ENCODE measurements at regions not wholly inside any gene's neighbourhood (a gene's known extent, or its start where the extent isn't known, plus 50 kb on each side); places are given as distances from the start of the nearest gene placed in this dataset.

- no peak overlapping the region for H3K4me2 ChIP-seq (replicated peaks; ENCODE audit: extremely low read depth, low read length, poor library complexity, severe bottlenecking)
- no peak overlapping the region for H3K4me3 ChIP-seq (replicated peaks in 1 of 3; ENCODE audit: low read depth in 2 of 3, low read length in 3 of 3)
- no peaks in the 10 kb centered on the region for H3K36me3 ChIP-seq (replicated peaks in 1 of 2; ENCODE audit: control insufficient read depth in 1 of 2, insufficient read depth in 2 of 2, low read length in 2 of 2)
- Mint-ChIP-seq H3K4me3 (no peak overlapping the region), H3K4me1 (peaks cover 4% of the 10 kb centered on the region), H3K9me3 (peaks cover 0 to 8% (median 4%) of the 10 kb centered on the region in 7 donors), H3K27me3 (ENCODE audit: low read depth in 3 of 3) (peaks cover 0 to 13% (median 6%) of the 10 kb centered on the region in 3 donors), H3K36me3 (no peaks in the 10 kb centered on the region), H3K27ac (no peak overlapping the region)
- no peak for TF ChIP-seq CTCF (IDR thresholded peaks at IDR 0.05)
- intact Hi-C loops (cut with micrococcal nuclease), result no loop called here
- no peaks in the 10 kb centered on the region for H3K4me1 ChIP-seq (ENCODE audit: control insufficient read depth in 1 of 2, insufficient read depth in 2 of 2, low read length in 2 of 2)
- no peak overlapping the region for H3K9ac ChIP-seq (ENCODE audit: insufficient read depth, low read length, poor library complexity, severe bottlenecking)
- no peaks in the 10 kb centered on the region for H3K79me2 ChIP-seq (ENCODE audit: insufficient read depth, low read length)
- no peaks in the 10 kb centered on the region for H3K9me3 ChIP-seq (replicated peaks in 1 of 2; ENCODE audit: control insufficient read depth in 1 of 2, insufficient read depth in 1 of 2, low read length in 2 of 2)
- no peaks in the 10 kb centered on the region for H4K20me1 ChIP-seq (ENCODE audit: insufficient read depth, low read length)
- no peak for DNase-seq
- H3K27ac ChIP-seq (ENCODE audit: low read depth in 1 of 2, low read length in 2 of 2), result no peak overlapping the region
- no peaks in the 10 kb centered on the region for H3K27me3 ChIP-seq (ENCODE audit: control insufficient read depth in 2 of 2, insufficient read depth in 2 of 2, low read length in 2 of 2)
- WGBS (ENCODE audit: insufficient coverage), result 94% methylated on average over 2 of the region's 4 CpGs
- H2AFZ ChIP-seq (ENCODE audit: insufficient read depth, low read depth, low read length, poor library complexity, severe bottlenecking), result no peak overlapping the region
Measured at GRCh38 chr20:39246436-39246835, 284.3 kb downstream of the DHX35 start.

GRCh38 chr20:39245685-39246311 is 283.7 kb downstream of the DHX35 start:
- no peak overlapping the region for H3K4me2 ChIP-seq (replicated peaks; ENCODE audit: extremely low read depth, low read length, poor library complexity, severe bottlenecking)
- Mint-ChIP-seq H3K36me3 (no peaks in the 10 kb centered on the region), H3K4me1 (peaks cover 4% of the 10 kb centered on the region), H3K27me3 (ENCODE audit: low read depth in 3 of 3) (peaks cover 0 to 15% (median 6%) of the 10 kb centered on the region in 3 donors), H3K4me3 (no peak overlapping the region), H3K9me3 (peaks cover 0 to 8% (median 4%) of the 10 kb centered on the region in 7 donors), H3K27ac (no peak overlapping the region)
- intact Hi-C loops (cut with micrococcal nuclease), result no loop called here
- H3K9ac ChIP-seq (ENCODE audit: insufficient read depth, low read length, poor library complexity, severe bottlenecking), result no peak overlapping the region
- H3K79me2 ChIP-seq (ENCODE audit: insufficient read depth, low read length), result no peaks in the 10 kb centered on the region
- DNase-seq, result no peak
- H3K4me3 ChIP-seq (replicated peaks in 1 of 3; ENCODE audit: low read depth in 2 of 3, low read length in 3 of 3), result no peak overlapping the region
- no peaks in the 10 kb centered on the region for H4K20me1 ChIP-seq (ENCODE audit: insufficient read depth, low read length)
- no peak overlapping the region for H3K27ac ChIP-seq (ENCODE audit: low read depth in 1 of 2, low read length in 2 of 2)
- no peak for TF ChIP-seq CTCF (IDR thresholded peaks at IDR 0.05)
- 85% methylated on average over 1 of the region's 1 CpG for WGBS (ENCODE audit: insufficient coverage)
- H3K36me3 ChIP-seq (replicated peaks in 1 of 2; ENCODE audit: control insufficient read depth in 1 of 2, insufficient read depth in 2 of 2, low read length in 2 of 2), result no peaks in the 10 kb centered on the region
- no peak overlapping the region for H2AFZ ChIP-seq (ENCODE audit: insufficient read depth, low read depth, low read length, poor library complexity, severe bottlenecking)
- no peaks in the 10 kb centered on the region for H3K9me3 ChIP-seq (replicated peaks in 1 of 2; ENCODE audit: control insufficient read depth in 1 of 2, insufficient read depth in 1 of 2, low read length in 2 of 2)
- no peaks in the 10 kb centered on the region for H3K27me3 ChIP-seq (ENCODE audit: control insufficient read depth in 2 of 2, insufficient read depth in 2 of 2, low read length in 2 of 2)
- H3K4me1 ChIP-seq (ENCODE audit: control insufficient read depth in 1 of 2, insufficient read depth in 2 of 2, low read length in 2 of 2), result no peaks in the 10 kb centered on the region
